ENCODE measurements at regions not wholly inside any gene's neighbourhood (a gene's known extent, or its start where the extent isn't known, plus 50 kb on each side); places are given as distances from the start of the nearest gene placed in this dataset.
"Not testable (repeated sequence)": the region's sequence is repeated elsewhere in the genome, so short reads cannot be mapped to it uniquely, and the experiment has no call there.

- H3K27ac ChIP-seq = peak overlapping the region in 7 of 12 donors; percentile 7 to 51 (median 41)
- no peak for TF ChIP-seq CTCF (IDR thresholded peaks at IDR 0.05)
- no peak for TF ChIP-seq POLR2A (IDR thresholded peaks at IDR 0.05)
Measured at GRCh38 chr14:89551955-89552354, 134.9 kb upstream of the FOXN3 start.

GRCh38 chr14:89551432-89551831 lies 134.4 kb upstream of the FOXN3 start:
- no peaks in the 10 kb centered on the region for H3K9me3 ChIP-seq
- H3K36me3 ChIP-seq = peaks cover 0 to 10% (median 0%) of the 10 kb centered on the region in 9 donors
- 30 to 76% (median 41%) methylated on average over 5 to 6 of the region's 6 CpGs for WGBS, 4 donors
- H3K4me1 ChIP-seq = peaks cover 0 to 32% (median 13%) of the 10 kb centered on the region in 12 donors
- TF ChIP-seq CTCF (IDR thresholded peaks at IDR 0.05) = no peak
- no peak for TF ChIP-seq POLR2A (IDR thresholded peaks at IDR 0.05)
- no peak overlapping the region for H3K4me3 ChIP-seq
- intact Hi-C loops (cut with DNase I) = loop anchor here in 2 of 10 donors (2.0 to 5.0 kb wide), 2 partner anchors 49 to 51 kb away; no protein-coding TSS in a partner anchor
- ATAC-seq (peak; percentile 31 to 68 (median 62)), DNase-seq (no peak)
- H3K27ac ChIP-seq = peak overlapping the region in 9 of 12 donors; percentile 7 to 51 (median 37)
- no peaks in the 10 kb centered on the region for H3K27me3 ChIP-seq

More at GRCh38 chr14:89551955-89552354, 134.9 kb upstream of the FOXN3 start:
- DNase-seq = no peak
- H3K36me3 ChIP-seq = peaks cover 0 to 10% (median 0%) of the 10 kb centered on the region in 9 donors
- no peak overlapping the region for H3K4me3 ChIP-seq
- no peaks in the 10 kb centered on the region for H3K27me3 ChIP-seq
- ATAC-seq = peak in 2 of 4 donors; percentile 34 to 70
- WGBS, 4 donors = 63 to 75% (median 70%) methylated on average over 7 of the region's 7 CpGs
- H3K9me3 ChIP-seq = no peaks in the 10 kb centered on the region
- peaks cover 0 to 32% (median 13%) of the 10 kb centered on the region in 12 donors for H3K4me1 ChIP-seq
- intact Hi-C loops (cut with DNase I) = loop anchor here in 2 of 10 donors (2.0 to 5.0 kb wide), 2 partner anchors 49 to 50 kb away; no protein-coding TSS in a partner anchor

- WGBS, 4 donors = 56 to 70% (median 63%) methylated on average over 8 of the region's 8 CpGs
- intact Hi-C loops (cut with DNase I) = loop anchor here in 2 of 10 donors (2.0 to 5.0 kb wide), 2 partner anchors 50 to 51 kb away; no protein-coding TSS in a partner anchor
- Histone ChIP-seq H3K27me3 (no peaks in the 10 kb centered on the region), H3K4me3 (no peak overlapping the region), H3K9me3 (no peaks in the 10 kb centered on the region), H3K36me3 (peaks cover 0 to 10% (median 0%) of the 10 kb centered on the region in 9 donors), H3K4me1 (peaks cover 0 to 32% (median 13%) of the 10 kb centered on the region in 12 donors), H3K27ac (peak overlapping the region in 5 of 12 donors; percentile 18 to 51 (median 42))
- ATAC-seq = peak in 1 of 4 donors; percentile 24
- no peak for DNase-seq
- TF ChIP-seq CTCF (IDR thresholded peaks at IDR 0.05) = no peak
- no peak for TF ChIP-seq POLR2A (IDR thresholded peaks at IDR 0.05)
Measured at GRCh38 chr14:89550821-89551220, 133.8 kb upstream of the FOXN3 start.

GRCh38 chr14:89549381-89550125 lies 132.5 kb upstream of the FOXN3 start:
- H3K27ac ChIP-seq = no peak overlapping the region
- H3K27me3 ChIP-seq = no peaks in the 10 kb centered on the region
- intact Hi-C loops (cut with DNase I) = loop anchor here in 2 of 10 donors (2.0 to 5.0 kb wide), 2 partner anchors 51 to 53 kb away; no protein-coding TSS in a partner anchor
- H3K36me3 ChIP-seq = peaks cover 0 to 10% (median 0%) of the 10 kb centered on the region in 9 donors
- no peak for ATAC-seq
- H3K4me3 ChIP-seq = no peak overlapping the region
- no peaks in the 10 kb centered on the region for H3K9me3 ChIP-seq
- DNase-seq = no peak
- 88 to 90% (median 89%) methylated on average over 12 of the region's 12 CpGs for WGBS, 4 donors
- peaks cover 0 to 32% (median 13%) of the 10 kb centered on the region in 12 donors for H3K4me1 ChIP-seq
- TF ChIP-seq POLR2A (IDR thresholded peaks at IDR 0.05) (no peak), CTCF (IDR thresholded peaks at IDR 0.05) (no peak)

GRCh38 chr14:89547047-89547446 lies 130.0 kb upstream of the FOXN3 start:
- H3K4me3 ChIP-seq; intact Hi-C loops (cut with DNase I); H3K9me3 ChIP-seq; H3K27me3 ChIP-seq; H3K27ac ChIP-seq; ATAC-seq; DNase-seq: not testable (repeated sequence)
- 98 to 99% (median 98%) methylated on average over 5 of the region's 5 CpGs for WGBS, 4 donors
- peaks cover 0 to 10% (median 0%) of the 10 kb centered on the region in 9 donors for H3K36me3 ChIP-seq
- peaks cover 0 to 36% (median 13%) of the 10 kb centered on the region in 12 donors for H3K4me1 ChIP-seq

All from heart left ventricle (tissue), 16 donors.